ENCODE measurements at regions not wholly inside any gene's neighbourhood (a gene's known extent, or its start where the extent isn't known, plus 50 kb on each side); places are given as distances from the start of the nearest gene placed in this dataset.

DNA sequence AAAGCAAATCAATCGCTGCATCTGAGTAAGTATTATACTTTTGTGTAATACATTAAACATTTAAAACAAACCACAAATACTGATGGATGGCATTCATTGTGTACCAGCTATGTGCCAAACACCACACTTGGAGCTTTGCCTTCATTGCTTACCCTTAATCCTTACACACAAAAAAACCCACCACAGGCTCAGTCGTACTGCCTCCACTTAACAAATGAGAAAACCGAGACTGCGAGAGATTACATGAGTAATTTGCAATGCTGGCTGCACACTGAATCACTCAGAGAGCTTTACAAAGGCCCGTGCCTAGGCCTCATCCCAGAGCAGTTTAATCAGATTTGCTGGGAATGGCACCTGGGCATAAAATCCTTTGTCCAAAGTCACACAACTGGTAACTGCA is 130.5 kb downstream of the EDN1 start (continued):
- no peak for TF ChIP-seq RNF2 (IDR thresholded peaks at IDR 0.05; ENCODE audit: borderline replicate concordance, low read depth, low read length, missing control alignments, poor library complexity, severe bottlenecking)
- no peak for TF ChIP-seq YY1 (IDR thresholded peaks at IDR 0.05; ENCODE audit: low read depth, low read length)
- TF ChIP-seq ASH2L (IDR thresholded peaks at IDR 0.05; ENCODE audit: low read length) = no peak
- no peak for TF ChIP-seq RXRA (IDR thresholded peaks at IDR 0.05; ENCODE audit: insufficient read depth, low read depth, low read length)
- no peak for TF ChIP-seq CTBP2 (IDR thresholded peaks at IDR 0.05; ENCODE audit: borderline replicate concordance, insufficient read depth, insufficient read length, low read length)
- TF ChIP-seq, protein P1, sequence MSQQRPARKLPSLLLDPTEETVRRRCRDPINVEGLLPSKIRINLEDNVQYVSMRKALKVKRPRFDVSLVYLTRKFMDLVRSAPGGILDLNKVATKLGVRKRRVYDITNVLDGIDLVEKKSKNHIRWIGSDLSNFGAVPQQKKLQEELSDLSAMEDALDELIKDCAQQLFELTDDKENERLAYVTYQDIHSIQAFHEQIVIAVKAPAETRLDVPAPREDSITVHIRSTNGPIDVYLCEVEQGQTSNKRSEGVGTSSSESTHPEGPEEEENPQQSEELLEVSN (IDR thresholded peaks at IDR 0.05) = no peak
- TF ChIP-seq ZNF274 (IDR thresholded peaks at IDR 0.05; ENCODE audit: borderline replicate concordance, extremely low read depth, low read length) = no peak
- no peak for TF ChIP-seq CBX5 (IDR thresholded peaks at IDR 0.05; ENCODE audit: low read depth, low read length)
- TF ChIP-seq SIRT6 (IDR thresholded peaks at IDR 0.05; ENCODE audit: low read length) = no peak

Data from H1 (cell line).